ENCODE measurements at regions not wholly inside any gene's neighbourhood (a gene's known extent, or its start where the extent isn't known, plus 50 kb on each side); places are given as distances from the start of the nearest gene placed in this dataset.

DNA sequence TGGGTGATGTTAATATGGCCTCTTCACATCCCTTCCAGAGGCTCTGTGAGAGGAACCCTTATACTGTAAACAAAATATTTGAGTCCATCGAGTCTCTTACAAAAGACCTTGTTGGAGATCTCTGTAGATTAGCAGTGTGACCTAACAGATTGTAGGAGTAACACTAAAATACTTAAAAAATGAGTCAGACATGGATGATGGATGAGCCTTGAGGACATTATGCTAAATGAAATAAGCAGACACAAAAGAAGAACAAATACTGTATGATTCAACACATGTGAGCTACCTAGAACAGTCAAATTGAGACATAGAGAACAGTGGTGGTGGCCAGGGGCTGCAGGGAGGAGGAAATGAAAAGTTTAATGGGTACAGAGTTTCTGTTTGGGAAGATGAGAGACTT, 152.2 kb upstream of the UBL3 start:
- TF ChIP-seq, protein P1, sequence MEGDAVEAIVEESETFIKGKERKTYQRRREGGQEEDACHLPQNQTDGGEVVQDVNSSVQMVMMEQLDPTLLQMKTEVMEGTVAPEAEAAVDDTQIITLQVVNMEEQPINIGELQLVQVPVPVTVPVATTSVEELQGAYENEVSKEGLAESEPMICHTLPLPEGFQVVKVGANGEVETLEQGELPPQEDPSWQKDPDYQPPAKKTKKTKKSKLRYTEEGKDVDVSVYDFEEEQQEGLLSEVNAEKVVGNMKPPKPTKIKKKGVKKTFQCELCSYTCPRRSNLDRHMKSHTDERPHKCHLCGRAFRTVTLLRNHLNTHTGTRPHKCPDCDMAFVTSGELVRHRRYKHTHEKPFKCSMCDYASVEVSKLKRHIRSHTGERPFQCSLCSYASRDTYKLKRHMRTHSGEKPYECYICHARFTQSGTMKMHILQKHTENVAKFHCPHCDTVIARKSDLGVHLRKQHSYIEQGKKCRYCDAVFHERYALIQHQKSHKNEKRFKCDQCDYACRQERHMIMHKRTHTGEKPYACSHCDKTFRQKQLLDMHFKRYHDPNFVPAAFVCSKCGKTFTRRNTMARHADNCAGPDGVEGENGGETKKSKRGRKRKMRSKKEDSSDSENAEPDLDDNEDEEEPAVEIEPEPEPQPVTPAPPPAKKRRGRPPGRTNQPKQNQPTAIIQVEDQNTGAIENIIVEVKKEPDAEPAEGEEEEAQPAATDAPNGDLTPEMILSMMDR (IDR thresholded peaks at IDR 0.05; ENCODE audit: borderline replicate concordance, extremely low read depth, low read length, poor library complexity, severe bottlenecking), result no peak
- no peak for TF ChIP-seq EZH2 (IDR thresholded peaks at IDR 0.05; ENCODE audit: borderline replicate concordance, low read depth, low read length, severe bottlenecking)
